Peyer's patch (tissue), 4 donors: ENCODE measurements at regions not wholly inside any gene's neighbourhood (a gene's known extent, or its start where the extent isn't known, plus 50 kb on each side); places are given as distances from the start of the nearest gene placed in this dataset.

ENCODE experiments used
- CTCF ChIP-seq, 6 experiments: fragments of 450-650 bp in 4 of 6; fragments of 200-600 bp in 2 of 6; sonication (generic) in 1 of 6; IDR thresholded peaks; one replicate each; pipeline ENCODE4 v1.5.1; 2017 to 2019; ENCODE audit warnings: antibody characterized with exemption in 6 of 6, mild to moderate bottlenecking in 3 of 6, moderate library complexity in 1 of 6
- POLR2A ChIP-seq, 2 donors: fragments of 450-650 bp; IDR thresholded peaks; one replicate each; pipeline ENCODE4 v1.5.1; 2017; ENCODE audit warnings: antibody characterized with exemption in 2 of 2, mild to moderate bottlenecking in 2 of 2, moderate library complexity in 2 of 2

- no peak for TF ChIP-seq CTCF (IDR thresholded peaks at IDR 0.05)
- no peak for TF ChIP-seq POLR2A (IDR thresholded peaks at IDR 0.05)
These were observed 221.6 kb upstream of the SDK2 start for GRCh38 chr17:73865831-73866230.
